ENCODE measurements at regions not wholly inside any gene's neighbourhood (a gene's known extent, or its start where the extent isn't known, plus 50 kb on each side); places are given as distances from the start of the nearest gene placed in this dataset.

DNA sequence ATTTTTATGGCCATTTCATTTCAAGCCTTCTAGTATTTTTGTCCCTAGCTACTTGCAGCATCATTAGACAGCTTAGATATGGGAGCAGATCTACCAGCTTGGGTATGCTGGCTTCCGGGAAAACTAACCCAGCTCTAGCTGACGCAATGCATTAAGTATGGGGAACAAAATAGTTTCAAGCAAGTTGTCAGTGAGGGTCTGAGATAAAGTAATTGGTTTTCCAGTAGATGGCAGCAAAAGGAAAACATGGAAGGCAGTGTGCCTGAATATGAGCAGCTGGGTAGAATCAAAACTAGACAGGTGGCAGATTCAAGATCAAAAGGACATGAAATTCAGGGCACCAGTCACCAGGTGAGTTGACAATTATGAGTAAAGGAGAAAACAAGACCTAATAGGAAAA, 340.9 kb upstream of the CTSO start:
- no peak for TF ChIP-seq POLR2A (IDR thresholded peaks at IDR 0.05; ENCODE audit: low read length)
- TF ChIP-seq GATA1 (IDR thresholded peaks at IDR 0.05; ENCODE audit: low read depth, low read length): no peak
